Tibial nerve (tissue), 4 donors: ENCODE measurements at regions not wholly inside any gene's neighbourhood (a gene's known extent, or its start where the extent isn't known, plus 50 kb on each side); places are given as distances from the start of the nearest gene placed in this dataset.

Source experiments
- DNase-seq, 2 donors: peaks; one replicate each; pipeline ENCODE4 v3.0.0-alpha.2; 2019; ENCODE audit warnings: low spot score in 2 of 2
- H3K27ac ChIP-seq, 4 donors: fragments of 200-600 bp; sonication (generic) in 3 of 4; one replicate each; pipeline ENCODE4 v1.5.1; 2017 to 2019; ENCODE audit warnings: mild to moderate bottlenecking in 1 of 4
- H3K27me3 ChIP-seq, 2 donors: fragments of 200-600 bp; sonication (generic) in 1 of 2; one replicate each; pipeline versions ENCODE4 v1.5.1 to v1.6.0; 2017 to 2019
- H3K36me3 ChIP-seq, 3 donors: fragments of 200-600 bp; sonication (generic); one replicate each; pipeline ENCODE4 v1.5.1; 2018 to 2019
- H3K4me1 ChIP-seq, 4 donors: fragments of 200-600 bp; sonication (generic) in 3 of 4; one replicate each; pipeline ENCODE4 v1.5.1; 2017 to 2019
- H3K4me3 ChIP-seq, 4 donors: fragments of 200-600 bp; sonication (generic) in 3 of 4; one replicate each; pipeline ENCODE4 v1.5.1; 2017 to 2019; ENCODE audit warnings: mild to moderate bottlenecking in 1 of 4, moderate library complexity in 1 of 4
- H3K9me3 ChIP-seq, 4 donors: fragments of 200-600 bp; sonication (generic) in 3 of 4; one replicate each; pipeline ENCODE4 v1.5.1; 2017 to 2019
- EP300 ChIP-seq, 2 donors: sonication (generic); formaldehyde crosslinking; IDR thresholded peaks; one replicate each; pipeline ENCODE4 v1.6.1; 2017; ENCODE audit warnings: antibody characterized with exemption in 2 of 2, mild to moderate bottlenecking in 1 of 2
- POLR2A ChIP-seq, 2 donors: fragments of 450-650 bp; IDR thresholded peaks; one replicate each; pipeline ENCODE4 v1.6.1; 2017; ENCODE audit warnings: antibody characterized with exemption in 2 of 2, mild to moderate bottlenecking in 2 of 2, moderate library complexity in 2 of 2
- WGBS, 2 donors: methylation state at CpG; one replicate each; pipeline ENCODE4 v1.1.5; 2018; 5-methylcytosine and 5-hydroxymethylcytosine counted together
- TF ChIP-seq, protein P1 (sequence below), 5 experiments: fragments of 200-600 bp in 3 of 5; fragments of 450-650 bp in 2 of 5; sonication (generic) in 3 of 5; IDR thresholded peaks; one replicate each; pipeline ENCODE4 v1.5.1; 2016 to 2019; ENCODE audit warnings: antibody characterized with exemption in 5 of 5, mild to moderate bottlenecking in 3 of 5, moderate library complexity in 2 of 5

- no peak overlapping the region for H3K27ac ChIP-seq
- no peaks in the 10 kb centered on the region for H3K36me3 ChIP-seq
- no peaks in the 10 kb centered on the region for H3K9me3 ChIP-seq
- no peak for DNase-seq
- TF ChIP-seq, protein P1, sequence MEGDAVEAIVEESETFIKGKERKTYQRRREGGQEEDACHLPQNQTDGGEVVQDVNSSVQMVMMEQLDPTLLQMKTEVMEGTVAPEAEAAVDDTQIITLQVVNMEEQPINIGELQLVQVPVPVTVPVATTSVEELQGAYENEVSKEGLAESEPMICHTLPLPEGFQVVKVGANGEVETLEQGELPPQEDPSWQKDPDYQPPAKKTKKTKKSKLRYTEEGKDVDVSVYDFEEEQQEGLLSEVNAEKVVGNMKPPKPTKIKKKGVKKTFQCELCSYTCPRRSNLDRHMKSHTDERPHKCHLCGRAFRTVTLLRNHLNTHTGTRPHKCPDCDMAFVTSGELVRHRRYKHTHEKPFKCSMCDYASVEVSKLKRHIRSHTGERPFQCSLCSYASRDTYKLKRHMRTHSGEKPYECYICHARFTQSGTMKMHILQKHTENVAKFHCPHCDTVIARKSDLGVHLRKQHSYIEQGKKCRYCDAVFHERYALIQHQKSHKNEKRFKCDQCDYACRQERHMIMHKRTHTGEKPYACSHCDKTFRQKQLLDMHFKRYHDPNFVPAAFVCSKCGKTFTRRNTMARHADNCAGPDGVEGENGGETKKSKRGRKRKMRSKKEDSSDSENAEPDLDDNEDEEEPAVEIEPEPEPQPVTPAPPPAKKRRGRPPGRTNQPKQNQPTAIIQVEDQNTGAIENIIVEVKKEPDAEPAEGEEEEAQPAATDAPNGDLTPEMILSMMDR (IDR thresholded peaks at IDR 0.05): no peak
- TF ChIP-seq EP300 (IDR thresholded peaks at IDR 0.05): no peak
- no peak for TF ChIP-seq POLR2A (IDR thresholded peaks at IDR 0.05)
- H3K4me1 ChIP-seq: no peaks in the 10 kb centered on the region
- 93 to 97% methylated on average over 10 of the region's 10 CpGs for WGBS, 2 donors
- no peak overlapping the region for H3K4me3 ChIP-seq
- peaks cover 0 to 21% of the 10 kb centered on the region in 2 donors for H3K27me3 ChIP-seq
These were observed 88.1 kb downstream of the ERMARD start for GRCh38 chr6:169839493-169839892.

DNA sequence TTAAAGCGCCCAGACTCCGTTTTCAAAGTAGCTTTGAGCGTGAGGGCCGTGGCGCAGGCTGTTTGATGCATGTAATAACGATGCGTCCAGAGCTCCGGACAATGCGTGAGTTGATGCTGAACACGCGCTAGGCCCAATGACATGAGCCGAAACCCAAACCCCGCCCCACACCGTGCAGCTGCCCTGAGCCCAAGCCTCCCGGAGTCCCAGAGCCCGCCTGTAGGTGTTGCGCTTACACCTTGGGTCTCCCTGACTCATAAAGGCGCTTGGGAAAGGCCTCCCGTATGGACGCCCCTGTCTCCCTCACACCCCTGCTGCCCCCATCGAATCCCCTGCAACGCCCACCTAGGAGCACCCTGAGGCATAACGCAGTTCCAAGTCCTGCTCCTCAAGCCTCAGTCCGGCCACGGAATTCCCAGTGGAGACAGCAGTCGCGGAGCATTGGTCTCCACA is 87.6 kb downstream of the ERMARD start:
- Histone ChIP-seq H3K9me3 (no peaks in the 10 kb centered on the region), H3K27me3 (peaks cover 0 to 21% of the 10 kb centered on the region in 2 donors), H3K4me1 (no peaks in the 10 kb centered on the region), H3K36me3 (no peaks in the 10 kb centered on the region), H3K4me3 (no peak overlapping the region), H3K27ac (no peak overlapping the region)
- WGBS, 2 donors: 90 to 92% methylated on average over 22 to 26 of the region's 27 CpGs
- TF ChIP-seq POLR2A (IDR thresholded peaks at IDR 0.05) (no peak), EP300 (IDR thresholded peaks at IDR 0.05) (no peak)
- TF ChIP-seq, protein P1 (IDR thresholded peaks at IDR 0.05): no peak
- DNase-seq: no peak

- Histone ChIP-seq H3K4me1 (no peaks in the 10 kb centered on the region), H3K9me3 (no peaks in the 10 kb centered on the region), H3K27me3 (peaks cover 0 to 20% of the 10 kb centered on the region in 2 donors), H3K36me3 (no peaks in the 10 kb centered on the region), H3K4me3 (no peak overlapping the region), H3K27ac (no peak overlapping the region)
- TF ChIP-seq, protein P1 (IDR thresholded peaks at IDR 0.05): no peak
- TF ChIP-seq POLR2A (IDR thresholded peaks at IDR 0.05) (no peak), EP300 (IDR thresholded peaks at IDR 0.05) (no peak)
- WGBS, 2 donors: 84% methylated on average over 27 of the region's 27 CpGs
- DNase-seq: no peak
These were observed 87.1 kb downstream of the ERMARD start for GRCh38 chr6:169838346-169839028.

GRCh38 chr6:169837529-169838250 is 86.3 kb downstream of the ERMARD start:
- peaks cover 0 to 13% of the 10 kb centered on the region in 2 donors for H3K27me3 ChIP-seq
- no peaks in the 10 kb centered on the region for H3K9me3 ChIP-seq
- H3K4me1 ChIP-seq: no peaks in the 10 kb centered on the region
- DNase-seq: no peak
- H3K27ac ChIP-seq: no peak overlapping the region
- H3K4me3 ChIP-seq: no peak overlapping the region
- no peaks in the 10 kb centered on the region for H3K36me3 ChIP-seq
- TF ChIP-seq POLR2A (IDR thresholded peaks at IDR 0.05) (no peak), EP300 (IDR thresholded peaks at IDR 0.05) (no peak)
- TF ChIP-seq, protein P1 (IDR thresholded peaks at IDR 0.05): no peak
- 73 to 74% methylated on average over 12 to 17 of the region's 17 CpGs for WGBS, 2 donors

- 86 to 88% methylated on average over 7 of the region's 7 CpGs for WGBS, 2 donors
- DNase-seq: no peak
- H3K36me3 ChIP-seq: no peaks in the 10 kb centered on the region
- H3K9me3 ChIP-seq: no peaks in the 10 kb centered on the region
- peaks cover 0 to 19% of the 10 kb centered on the region in 2 donors for H3K27me3 ChIP-seq
- H3K4me3 ChIP-seq: no peak overlapping the region
- no peak overlapping the region for H3K27ac ChIP-seq
- peaks cover 0 to 7% (median 0%) of the 10 kb centered on the region in 4 donors for H3K4me1 ChIP-seq
- TF ChIP-seq POLR2A (IDR thresholded peaks at IDR 0.05) (no peak), EP300 (IDR thresholded peaks at IDR 0.05) (no peak)
- TF ChIP-seq, protein P1 (IDR thresholded peaks at IDR 0.05): no peak
These were observed 81.9 kb downstream of the ERMARD start for GRCh38 chr6:169833258-169833794.
